Right renal cortex interstitium (tissue), 3 donors: ENCODE measurements at regions not wholly inside any gene's neighbourhood (a gene's known extent, or its start where the extent isn't known, plus 50 kb on each side); places are given as distances from the start of the nearest gene placed in this dataset.

Source experiments
- DNase-seq, 3 donors: peaks; one replicate each; pipeline ENCODE4 v3.0.0-alpha.2; 2013; ENCODE audit warnings: low read depth in 3 of 3, low spot score in 2 of 3

- no peak for DNase-seq
Observed at GRCh38 chr20:22005535-22005934, 300.1 kb downstream of the PAX1 start.

DNA sequence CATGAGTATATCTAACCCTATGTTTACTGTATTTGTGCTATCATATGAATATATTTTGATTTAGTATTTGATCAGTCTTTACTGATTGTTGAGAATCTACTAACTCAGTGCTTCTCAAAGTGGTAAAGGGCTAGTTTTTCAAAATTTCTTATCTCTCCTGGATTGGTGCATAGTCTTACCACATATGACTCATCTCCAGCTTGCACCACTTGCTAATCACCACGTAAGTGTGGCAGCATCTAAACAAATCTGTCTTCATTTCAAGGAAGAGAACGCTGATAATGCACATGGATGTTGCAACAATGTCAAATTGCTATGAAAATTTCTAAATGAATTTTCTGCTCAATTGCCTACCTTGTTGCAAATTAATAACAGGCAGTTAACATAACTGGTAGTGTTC, 299.5 kb downstream of the PAX1 start:
- no peak for DNase-seq

- no peak for DNase-seq
Observed at GRCh38 chr20:22003680-22004079, 298.2 kb downstream of the PAX1 start.

DNA sequence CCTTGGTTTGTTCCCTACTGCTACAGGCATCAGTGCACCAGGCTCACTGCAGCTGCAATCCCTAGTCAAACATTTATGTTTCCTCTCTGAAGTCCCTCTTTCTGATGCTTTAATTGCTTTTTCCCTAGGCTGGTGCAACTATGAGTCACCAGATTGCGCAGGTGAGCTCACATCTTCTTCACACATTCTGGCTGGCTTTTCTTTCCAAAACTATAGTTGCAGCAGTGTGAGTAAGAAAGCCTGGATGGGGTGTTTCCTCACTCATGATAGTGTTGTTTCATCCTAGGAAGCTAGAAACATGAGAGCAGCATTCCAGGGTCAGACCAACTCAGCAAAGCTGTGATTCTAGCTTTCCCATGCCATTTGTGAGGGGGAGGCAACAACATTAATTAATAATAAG, 296.4 kb downstream of the PAX1 start:
- DNase-seq = no peak

DNA sequence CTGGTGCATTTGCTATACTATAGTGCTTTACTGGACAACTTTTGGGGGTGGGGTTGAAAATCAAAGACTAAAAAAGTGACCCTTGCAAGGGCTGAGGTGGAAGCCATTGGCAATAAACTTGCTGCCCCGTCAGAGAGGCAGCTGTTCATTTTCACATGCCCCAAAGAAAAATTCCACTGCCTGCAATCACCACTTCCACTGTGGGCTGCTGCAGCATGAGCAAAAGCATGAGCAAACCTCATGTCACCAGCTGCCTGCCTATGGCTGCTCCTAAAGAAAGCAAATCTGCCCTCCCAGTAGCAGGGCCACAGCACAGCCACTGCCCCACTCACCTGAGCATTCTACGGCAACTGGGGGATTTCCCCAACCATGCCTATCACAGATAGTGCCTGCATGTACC, 290.0 kb downstream of the PAX1 start:
- no peak for DNase-seq

DNA sequence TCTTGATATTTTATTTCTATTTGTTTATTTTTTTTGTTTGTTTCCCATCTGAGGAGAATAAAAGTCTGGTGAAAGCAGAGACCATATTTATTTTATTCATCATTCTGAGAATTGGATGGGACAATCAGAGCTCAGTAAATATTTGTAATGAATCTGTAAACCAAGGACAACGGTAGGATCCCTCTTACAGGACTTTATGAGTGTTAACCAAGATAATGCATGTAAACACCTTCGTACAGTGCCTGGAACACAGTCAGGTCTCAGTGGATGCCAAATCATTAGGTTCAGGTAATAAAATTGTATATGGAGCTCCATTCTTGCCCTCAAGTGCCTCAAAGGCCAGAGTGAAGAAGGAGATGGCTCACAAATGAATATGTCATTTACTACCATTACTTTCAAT, 288.7 kb downstream of the PAX1 start:
- DNase-seq = no peak

GRCh38 chr20:21982559-21982958, 277.1 kb downstream of the PAX1 start:
- no peak for DNase-seq

- no peak for DNase-seq
Observed at GRCh38 chr20:21981597-21982344, 276.3 kb downstream of the PAX1 start.

DNA sequence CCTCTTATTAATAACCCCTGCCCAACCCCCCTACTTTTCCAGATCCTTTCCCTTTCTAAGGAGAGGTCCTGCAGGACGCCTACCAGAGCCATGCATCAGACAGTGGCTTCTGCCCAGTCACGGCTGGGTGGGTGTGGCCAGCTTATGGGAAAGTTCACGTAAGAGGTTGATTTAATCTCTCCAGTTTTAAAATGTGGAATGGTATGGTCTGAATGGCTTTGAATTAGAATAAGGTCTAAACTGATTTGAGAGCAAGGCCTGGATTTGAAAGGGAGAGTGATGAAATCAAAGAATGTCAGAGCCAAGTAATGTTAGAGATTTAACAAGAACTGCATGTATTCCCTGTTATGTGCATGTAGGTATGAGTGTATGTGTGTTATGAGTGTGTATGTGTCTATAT, 275.7 kb downstream of the PAX1 start:
- no peak for DNase-seq

GRCh38 chr20:21971436-21971835, 266.0 kb downstream of the PAX1 start:
- no peak for DNase-seq

- DNase-seq = no peak
Observed at GRCh38 chr20:21968486-21968885, 263.0 kb downstream of the PAX1 start.

DNA sequence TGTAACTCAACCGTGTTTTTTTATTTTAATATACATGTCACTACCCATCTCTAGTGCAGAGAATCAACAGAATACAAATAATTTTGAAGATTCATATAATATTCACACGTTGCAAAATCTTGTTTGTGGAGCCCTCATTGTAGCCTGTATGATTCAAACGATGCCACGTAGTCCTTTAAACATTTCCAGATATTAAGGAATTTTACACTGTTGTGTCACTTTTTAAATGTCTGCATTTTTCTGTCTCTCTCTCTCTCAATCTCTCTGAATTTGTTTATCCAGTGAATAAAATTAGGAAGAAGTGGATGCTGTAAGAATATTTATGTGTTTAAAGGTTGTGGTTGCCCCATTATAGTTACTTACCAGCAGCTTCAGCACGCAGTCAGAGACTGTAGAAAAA, 262.0 kb downstream of the PAX1 start:
- no peak for DNase-seq

DNA sequence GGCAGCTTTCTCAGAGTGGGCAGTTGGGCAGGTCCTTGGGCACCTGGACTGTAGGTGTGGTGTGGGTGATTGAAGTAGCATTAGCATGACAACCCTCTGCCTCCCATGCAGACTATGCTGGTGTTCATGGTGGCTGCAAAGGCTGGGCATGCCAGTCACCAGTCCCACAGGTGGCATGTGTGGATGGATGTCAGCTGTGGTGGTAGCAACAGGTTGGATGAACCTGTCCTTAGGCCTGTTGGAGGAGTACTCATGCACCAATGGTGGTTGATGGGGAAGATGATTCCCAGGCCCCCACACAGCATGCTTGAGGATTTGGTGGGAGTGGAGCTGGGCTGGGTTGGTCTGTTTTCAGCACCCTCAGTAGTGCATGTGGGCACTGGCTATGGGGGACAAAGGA, 251.1 kb downstream of the PAX1 start:
- DNase-seq = no peak

DNA sequence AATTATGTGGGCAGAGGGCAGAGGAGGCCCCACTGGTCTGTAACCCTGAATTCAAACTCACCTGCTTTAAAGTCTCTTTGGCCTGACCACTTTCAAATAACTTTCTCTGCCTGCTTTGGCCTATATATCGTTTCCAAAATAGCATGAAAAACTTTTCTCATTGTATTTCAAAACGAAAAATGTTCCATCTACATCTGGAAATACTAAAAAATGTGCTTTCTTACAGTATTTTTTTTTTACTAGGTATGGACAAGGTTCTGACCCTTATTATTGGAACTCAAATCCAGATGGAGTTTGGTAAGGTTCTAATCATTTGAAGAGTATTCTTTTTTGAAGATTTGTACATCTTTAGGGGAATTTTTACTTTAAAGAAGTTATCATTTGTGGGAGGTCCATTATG, 241.9 kb downstream of the PAX1 start:
- DNase-seq = no peak

GRCh38 chr20:21944227-21944626, 238.8 kb downstream of the PAX1 start:
- no peak for DNase-seq

GRCh38 chr20:21941941-21942805, 236.7 kb downstream of the PAX1 start:
- no peak for DNase-seq

- no peak for DNase-seq
Observed at GRCh38 chr20:21936720-21937380, 231.4 kb downstream of the PAX1 start.

DNA sequence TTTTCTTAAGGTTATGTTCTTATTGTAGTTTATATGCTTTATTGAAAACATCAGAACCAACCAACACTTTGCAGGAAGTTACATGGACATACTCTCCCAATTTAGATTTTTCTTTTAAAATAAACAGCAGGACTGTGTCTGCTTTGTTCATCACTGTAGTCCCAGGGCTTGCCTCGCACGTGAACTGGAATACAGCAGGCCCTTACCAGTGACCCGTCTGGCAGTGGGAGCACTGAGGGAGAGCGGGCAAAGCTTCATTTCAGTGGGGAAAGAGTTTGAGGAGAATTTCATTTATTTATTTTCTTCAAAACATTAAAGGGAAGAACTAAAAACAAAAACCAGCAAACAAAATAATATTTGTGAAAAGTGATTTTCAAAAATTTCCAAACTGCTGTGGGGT, 230.8 kb downstream of the PAX1 start:
- no peak for DNase-seq

DNA sequence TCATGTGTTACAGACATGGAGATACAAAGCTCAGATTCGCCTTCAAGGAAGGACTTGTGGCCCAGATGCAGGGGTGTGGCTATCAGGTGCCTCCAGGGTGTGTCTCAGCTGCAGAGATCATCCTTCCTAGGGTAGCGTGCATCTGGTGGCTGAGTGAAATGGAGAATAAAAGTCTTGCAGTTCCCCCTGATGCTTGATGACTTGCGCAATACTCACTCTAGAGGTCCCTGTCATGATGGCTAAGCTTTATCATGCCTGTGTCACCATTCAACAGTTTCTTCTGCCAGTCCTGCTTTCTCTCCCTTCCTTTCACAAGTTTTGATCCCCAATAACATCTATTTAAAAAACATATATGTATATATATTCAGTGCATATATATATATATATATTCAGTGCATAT, 228.1 kb downstream of the PAX1 start:
- DNase-seq = no peak

GRCh38 chr20:21921251-21921650, 215.8 kb downstream of the PAX1 start:
- DNase-seq = peak in 1 of 3 donors; percentile 5

- no peak for DNase-seq
Observed at GRCh38 chr20:21920211-21920610, 214.7 kb downstream of the PAX1 start.

DNA sequence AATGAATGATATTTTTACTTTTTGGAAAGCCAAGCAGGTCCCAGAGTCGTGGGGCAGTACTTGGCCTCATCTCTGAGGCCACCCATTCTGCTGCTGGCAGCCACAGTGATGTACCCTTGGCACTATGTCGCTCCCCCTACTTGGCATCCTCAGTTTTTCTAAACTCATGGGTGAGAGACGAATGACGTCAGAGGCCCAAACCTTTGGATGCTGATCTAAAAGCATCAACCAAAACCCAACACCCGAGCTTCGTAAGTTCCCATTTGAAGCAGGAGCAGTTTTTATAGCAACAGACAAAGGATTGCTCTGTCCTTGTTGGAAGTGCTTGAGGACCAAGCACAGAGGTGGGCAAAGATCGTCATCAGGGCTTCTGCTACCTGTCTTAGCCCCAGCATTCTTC, 212.9 kb downstream of the PAX1 start:
- DNase-seq = no peak
